Smooth muscle cell (in vitro differentiated cells): ENCODE measurements at regions not wholly inside any gene's neighbourhood (a gene's known extent, or its start where the extent isn't known, plus 50 kb on each side); places are given as distances from the start of the nearest gene placed in this dataset.
"Not testable (repeated sequence)": the region's sequence is repeated elsewhere in the genome, so short reads cannot be mapped to it uniquely, and the experiment has no call there.

Experiments used
- DNase-seq: peaks from one replicate; lab custom pipeline; 2025; ENCODE audit not compliant: unreplicated experiment; lab: John Stamatoyannopoulos, UW
- H2AFZ ChIP-seq: fragments of 200-600 bp; sonication (generic); 2 replicates; pipeline ENCODE4 v1.6.0; 2016; ENCODE audit warnings: antibody characterized with exemption, low read depth, mild to moderate bottlenecking
- H3F3A ChIP-seq: fragments of 200-600 bp; sonication (generic); 2 replicates; pipeline ENCODE4 v1.6.0; 2017; ENCODE audit warnings: antibody characterized with exemption, low read depth
- H3K27ac ChIP-seq: fragments of 200-600 bp; sonication (generic); 2 replicates; pipeline ENCODE4 v1.5.1; 2016; ENCODE audit warnings: low read depth, mild to moderate bottlenecking
- H3K27me3 ChIP-seq: fragments of 200-600 bp; sonication (generic); 2 replicates; pipeline ENCODE4 v1.6.1; 2016; ENCODE audit warnings: low read depth, mild to moderate bottlenecking
- H3K36me3 ChIP-seq: fragments of 200-600 bp; sonication (generic); 2 replicates; pipeline ENCODE4 v1.5.1; 2016; ENCODE audit warnings: low read depth
- H3K4me1 ChIP-seq: fragments of 200-600 bp; sonication (generic); 2 replicates; pipeline ENCODE4 v1.5.1; 2016; ENCODE audit warnings: low read depth
- H3K4me2 ChIP-seq: fragments of 200-600 bp; sonication (generic); 2 replicates; pipeline ENCODE4 v1.6.0; 2016; ENCODE audit warnings: mild to moderate bottlenecking
- H3K4me3 ChIP-seq: fragments of 200-600 bp; sonication (generic); 2 replicates; pipeline ENCODE4 v1.5.1; 2016; ENCODE audit warnings: mild to moderate bottlenecking
- H3K79me2 ChIP-seq: fragments of 200-600 bp; sonication (generic); 2 replicates; pipeline ENCODE4 v1.6.0; 2016; ENCODE audit warnings: low read depth, mild to moderate bottlenecking
- H3K9ac ChIP-seq: fragments of 200-600 bp; sonication (generic); 2 replicates; pipeline ENCODE4 v1.6.0; 2016; ENCODE audit warnings: low read depth
- H3K9me3 ChIP-seq: fragments of 200-600 bp; sonication (generic); replicated peaks from 2 replicates; pipeline ENCODE4 v1.5.1; 2016; ENCODE audit warnings: low read depth
- H4K20me1 ChIP-seq: fragments of 200-600 bp; sonication (generic); 2 replicates; pipeline ENCODE4 v1.6.0; 2016; ENCODE audit warnings: low read depth
- WGBS: methylation state at CpG from one replicate; pipeline ENCODE4 v1.1.7; 2016; ENCODE audit warnings: low lambda C conversion rate; 5-methylcytosine and 5-hydroxymethylcytosine counted together
- TF ChIP-seq, protein P1 (sequence below): fragments of 200-600 bp; sonication (generic); IDR thresholded peaks from 2 replicates; pipeline ENCODE4 v1.5.1; 2017; ENCODE audit warnings: borderline replicate concordance, mild to moderate bottlenecking, antibody characterized with exemption; ENCODE audit not compliant: insufficient read depth, poor library complexity, severe bottlenecking

GRCh38 chr1:117740496-117740895 is 134.6 kb downstream of the TENT5C start:
- Histone ChIP-seq H3K4me1 (no peaks in the 10 kb centered on the region), H4K20me1 (no peaks in the 10 kb centered on the region), H3K4me3 (no peak overlapping the region), H3K36me3 (no peaks in the 10 kb centered on the region), H3K4me2 (no peak overlapping the region), H3K79me2 (no peaks in the 10 kb centered on the region), H2AFZ (no peak overlapping the region), H3K9me3 (peaks cover 4% of the 10 kb centered on the region), H3F3A (no peaks in the 10 kb centered on the region), H3K9ac (no peak overlapping the region), H3K27me3 (no peaks in the 10 kb centered on the region), H3K27ac (no peak overlapping the region)
- TF ChIP-seq, protein P1, sequence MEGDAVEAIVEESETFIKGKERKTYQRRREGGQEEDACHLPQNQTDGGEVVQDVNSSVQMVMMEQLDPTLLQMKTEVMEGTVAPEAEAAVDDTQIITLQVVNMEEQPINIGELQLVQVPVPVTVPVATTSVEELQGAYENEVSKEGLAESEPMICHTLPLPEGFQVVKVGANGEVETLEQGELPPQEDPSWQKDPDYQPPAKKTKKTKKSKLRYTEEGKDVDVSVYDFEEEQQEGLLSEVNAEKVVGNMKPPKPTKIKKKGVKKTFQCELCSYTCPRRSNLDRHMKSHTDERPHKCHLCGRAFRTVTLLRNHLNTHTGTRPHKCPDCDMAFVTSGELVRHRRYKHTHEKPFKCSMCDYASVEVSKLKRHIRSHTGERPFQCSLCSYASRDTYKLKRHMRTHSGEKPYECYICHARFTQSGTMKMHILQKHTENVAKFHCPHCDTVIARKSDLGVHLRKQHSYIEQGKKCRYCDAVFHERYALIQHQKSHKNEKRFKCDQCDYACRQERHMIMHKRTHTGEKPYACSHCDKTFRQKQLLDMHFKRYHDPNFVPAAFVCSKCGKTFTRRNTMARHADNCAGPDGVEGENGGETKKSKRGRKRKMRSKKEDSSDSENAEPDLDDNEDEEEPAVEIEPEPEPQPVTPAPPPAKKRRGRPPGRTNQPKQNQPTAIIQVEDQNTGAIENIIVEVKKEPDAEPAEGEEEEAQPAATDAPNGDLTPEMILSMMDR = no peak
- 78% methylated on average over 3 of the region's 3 CpGs for WGBS
- no peak for DNase-seq

- H3K27me3 ChIP-seq = not testable (repeated sequence)
Measured at GRCh38 chr1:117746565-117746964, 140.7 kb downstream of the TENT5C start.

GRCh38 chr1:117747605-117748004 is 141.8 kb downstream of the TENT5C start:
- Histone ChIP-seq H3F3A (no peaks in the 10 kb centered on the region), H3K9ac (no peak overlapping the region), H3K27ac (no peak overlapping the region), H3K4me2 (no peak overlapping the region), H3K27me3 (no peaks in the 10 kb centered on the region), H3K36me3 (no peaks in the 10 kb centered on the region), H3K9me3 (peaks cover 4% of the 10 kb centered on the region), H3K79me2 (no peaks in the 10 kb centered on the region), H4K20me1 (no peaks in the 10 kb centered on the region), H2AFZ (no peak overlapping the region), H3K4me3 (no peak overlapping the region), H3K4me1 (no peaks in the 10 kb centered on the region)
- DNase-seq = no peak
- 90% methylated on average over 2 of the region's 2 CpGs for WGBS
- TF ChIP-seq, protein P1 = no peak

More at GRCh38 chr1:117746565-117746964, 140.7 kb downstream of the TENT5C start:
- not testable (repeated sequence) for H2AFZ ChIP-seq, H3K36me3 ChIP-seq, H3K4me3 ChIP-seq, H3F3A ChIP-seq, H3K4me1 ChIP-seq, DNase-seq, H3K4me2 ChIP-seq, H3K9me3 ChIP-seq, H3K27ac ChIP-seq, H3K79me2 ChIP-seq, H3K9ac ChIP-seq, H4K20me1 ChIP-seq

- Histone ChIP-seq H3K9ac (no peak overlapping the region), H2AFZ (no peak overlapping the region), H3K27me3 (no peaks in the 10 kb centered on the region), H3K36me3 (no peaks in the 10 kb centered on the region), H3F3A (no peaks in the 10 kb centered on the region), H4K20me1 (no peaks in the 10 kb centered on the region), H3K4me1 (no peaks in the 10 kb centered on the region), H3K4me2 (no peak overlapping the region), H3K79me2 (no peaks in the 10 kb centered on the region), H3K9me3 (no peaks in the 10 kb centered on the region), H3K4me3 (no peak overlapping the region), H3K27ac (no peak overlapping the region)
- TF ChIP-seq, protein P1 = no peak
- WGBS = 95% methylated on average over 2 of the region's 2 CpGs
- no peak for DNase-seq
Measured at GRCh38 chr1:117751321-117751720, 145.5 kb downstream of the TENT5C start.
